ENCODE measurements at regions not wholly inside any gene's neighbourhood (a gene's known extent, or its start where the extent isn't known, plus 50 kb on each side); places are given as distances from the start of the nearest gene placed in this dataset.

GRCh38 chr5:10036136-10036815 is 213.4 kb downstream of the ATPSCKMT start:
- no peak overlapping the region for H3K4me3 ChIP-seq (ENCODE audit: low read depth, low read length)
- TF ChIP-seq CTCF (IDR thresholded peaks at IDR 0.05; ENCODE audit: insufficient read depth, low read depth, low read length, missing control alignments), result no peak
- no peak for DNase-seq (ENCODE audit: low read depth)

DNA sequence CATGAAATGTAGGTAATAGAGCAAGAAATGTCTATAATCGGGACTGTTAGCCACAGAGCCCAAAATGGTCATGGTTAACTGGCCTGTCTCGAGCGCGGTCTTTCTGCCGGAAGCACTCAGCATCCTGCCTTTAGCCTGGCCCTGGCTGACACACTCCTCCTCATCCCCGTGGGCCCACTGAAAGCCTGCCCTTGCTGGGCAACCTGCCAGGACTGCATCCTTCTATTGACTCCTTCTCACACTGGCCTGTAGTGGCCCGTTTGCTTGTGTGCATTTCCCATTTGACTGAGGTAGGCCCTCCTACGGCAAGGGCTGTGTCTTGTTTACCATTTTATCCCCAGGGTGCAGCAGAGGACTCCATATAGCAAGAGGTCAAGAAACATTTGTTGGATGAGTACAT is 215.7 kb downstream of the ATPSCKMT start:
- H3K4me3 ChIP-seq (ENCODE audit: low read depth, low read length), result no peak overlapping the region
- DNase-seq (ENCODE audit: low read depth), result no peak
- no peak for TF ChIP-seq CTCF (IDR thresholded peaks at IDR 0.05; ENCODE audit: insufficient read depth, low read depth, low read length, missing control alignments)

DNA sequence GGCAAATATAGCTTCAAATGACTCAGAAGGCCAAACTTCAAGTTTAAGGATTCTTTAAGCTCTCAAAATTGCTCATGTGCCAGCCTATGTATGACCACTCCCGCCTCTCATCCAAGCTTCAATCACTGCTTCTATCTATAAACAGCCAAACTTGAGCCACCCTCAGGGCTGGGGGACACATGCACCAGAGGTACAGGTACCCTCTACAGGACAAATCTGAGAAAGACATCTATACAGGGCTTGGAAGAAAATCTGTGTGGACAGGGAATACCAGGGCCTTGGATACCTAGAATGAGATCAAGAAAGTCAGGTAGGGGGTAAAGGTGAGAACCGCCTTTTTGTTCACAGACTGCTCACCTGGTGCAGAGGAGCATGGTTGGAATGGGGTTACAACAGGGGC is 217.9 kb downstream of the ATPSCKMT start:
- DNase-seq (ENCODE audit: low read depth), result no peak
- H3K4me3 ChIP-seq (ENCODE audit: low read depth, low read length), result no peak overlapping the region
- TF ChIP-seq CTCF (IDR thresholded peaks at IDR 0.05; ENCODE audit: insufficient read depth, low read depth, low read length, missing control alignments), result no peak

DNA sequence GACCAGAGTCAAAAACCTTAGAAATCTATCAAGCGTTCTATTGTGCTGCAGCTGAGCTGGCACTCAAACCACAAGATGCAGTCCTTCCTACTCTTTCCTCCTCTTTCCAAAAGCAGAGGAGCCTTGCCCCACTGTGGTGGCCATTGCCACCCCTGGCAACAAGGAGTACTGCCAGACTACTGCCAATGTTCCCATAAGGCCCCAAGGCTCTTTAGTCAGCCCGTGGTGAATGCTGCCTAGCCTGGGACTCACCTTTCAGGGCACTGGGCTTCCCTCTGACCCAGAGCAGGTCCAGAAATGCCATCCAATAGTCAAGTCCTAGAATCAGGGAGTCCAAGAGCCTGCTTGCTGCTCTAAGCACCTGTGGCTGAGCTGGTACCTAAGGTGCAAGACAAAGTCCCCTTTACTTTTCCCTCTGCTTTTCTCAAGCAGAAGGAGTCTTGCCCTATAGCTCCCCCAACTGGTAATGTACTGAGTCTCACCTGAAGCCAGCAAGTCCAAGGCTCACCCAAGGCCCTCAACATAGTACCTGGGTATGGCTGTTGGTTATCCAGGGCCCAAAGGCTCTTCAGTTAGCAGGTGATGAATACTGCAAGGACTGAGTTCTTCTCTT is 219.4 kb downstream of the ATPSCKMT start:
- H3K4me3 ChIP-seq (ENCODE audit: low read depth, low read length), result no peak overlapping the region
- peak; percentile 50 for DNase-seq (ENCODE audit: low read depth)
- TF ChIP-seq CTCF (IDR thresholded peaks at IDR 0.05; ENCODE audit: insufficient read depth, low read depth, low read length, missing control alignments), result peak; percentile 40

DNA sequence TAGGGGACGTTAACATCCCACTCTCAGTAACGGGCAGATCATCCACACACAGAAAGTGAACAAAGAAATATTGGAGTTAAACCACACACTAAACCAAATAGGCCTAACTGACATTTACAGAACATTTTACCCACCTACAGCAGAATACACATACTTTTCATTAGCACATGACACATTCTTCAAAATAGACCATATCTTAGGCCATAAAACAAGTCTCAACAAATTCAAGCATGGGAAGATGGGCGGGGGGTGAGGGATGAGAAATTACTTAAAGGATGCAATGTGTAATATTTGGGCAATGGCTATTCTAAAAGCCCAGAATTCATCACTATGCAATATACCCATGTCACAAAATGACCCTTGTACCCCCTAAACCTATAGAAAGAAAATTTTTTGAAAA is 226.2 kb downstream of the ATPSCKMT start:
- DNase-seq (ENCODE audit: low read depth), result no peak
- TF ChIP-seq CTCF (IDR thresholded peaks at IDR 0.05; ENCODE audit: insufficient read depth, low read depth, low read length, missing control alignments), result no peak
- no peak overlapping the region for H3K4me3 ChIP-seq (ENCODE audit: low read depth, low read length)

DNA sequence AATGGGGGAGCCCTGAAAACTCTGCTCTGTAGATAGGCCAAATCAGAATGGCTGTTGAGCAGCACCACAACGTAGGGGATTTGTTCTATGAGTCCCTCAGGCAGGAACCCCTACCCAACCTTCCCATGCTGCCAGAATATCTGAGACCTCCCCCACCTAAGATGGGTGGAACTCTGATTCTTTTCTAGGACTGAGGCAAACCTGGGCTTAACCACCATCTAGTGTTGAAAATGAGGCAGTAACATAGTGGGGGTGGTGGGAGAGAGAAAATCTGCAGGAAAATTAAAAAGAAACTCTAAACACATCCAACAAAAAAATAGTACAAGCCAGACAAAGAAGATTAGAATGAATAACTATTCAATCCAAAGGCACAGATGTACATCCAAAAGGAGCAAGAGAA is 228.4 kb downstream of the ATPSCKMT start:
- no peak for DNase-seq (ENCODE audit: low read depth)
- no peak for TF ChIP-seq CTCF (IDR thresholded peaks at IDR 0.05; ENCODE audit: insufficient read depth, low read depth, low read length, missing control alignments)
- H3K4me3 ChIP-seq (ENCODE audit: low read depth, low read length), result no peak overlapping the region

DNA sequence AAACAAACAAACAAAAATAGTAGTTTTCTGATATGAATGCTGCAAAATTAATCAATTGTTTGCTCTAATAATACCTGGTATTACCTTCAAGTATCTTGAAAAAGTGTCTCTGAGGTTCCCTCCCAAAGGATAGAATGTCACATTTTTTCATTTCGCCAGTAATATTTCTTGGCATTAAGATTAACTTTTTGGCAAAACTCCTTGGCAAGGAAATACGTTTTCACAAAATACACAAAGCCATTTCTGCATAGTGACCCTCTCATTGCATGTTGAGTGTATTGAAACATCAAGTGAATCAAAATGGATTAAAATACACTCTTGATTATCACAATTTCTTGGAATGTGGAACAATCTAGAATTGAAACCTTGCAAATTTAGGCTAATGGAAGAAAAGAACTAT is 230.5 kb downstream of the ATPSCKMT start:
- no peak overlapping the region for H3K4me3 ChIP-seq (ENCODE audit: low read depth, low read length)
- no peak for TF ChIP-seq CTCF (IDR thresholded peaks at IDR 0.05; ENCODE audit: insufficient read depth, low read depth, low read length, missing control alignments)

More for the DNA sequence above, 230.5 kb downstream of the ATPSCKMT start:
- no peak for DNase-seq (ENCODE audit: low read depth)
